ENCODE measurements at regions not wholly inside any gene's neighbourhood (a gene's known extent, or its start where the extent isn't known, plus 50 kb on each side); places are given as distances from the start of the nearest gene placed in this dataset.
A peak's percentile ranks its signal among the peaks of the same experiment; 100 is the strongest.

GRCh38 chr2:125227843-125228392 is 1202.8 kb downstream of the CNTNAP5 start:
- H3K27ac ChIP-seq (ENCODE audit: insufficient read depth, low read length), result no peak overlapping the region
- no peak overlapping the region for H2AFZ ChIP-seq (ENCODE audit: low read length)
- H3K9me3 ChIP-seq (ENCODE audit: control insufficient read depth, insufficient read depth, low read depth, low read length), result no peaks in the 10 kb centered on the region
- H3K27me3 ChIP-seq (ENCODE audit: control insufficient read depth, insufficient read depth, low read length), result no peaks in the 10 kb centered on the region
- no peaks in the 10 kb centered on the region for H3K4me1 ChIP-seq (ENCODE audit: control insufficient read depth, extremely low read depth, insufficient read depth, low read length)
- H4K20me1 ChIP-seq (ENCODE audit: control insufficient read depth, extremely low read depth, insufficient read depth, low read length), result no peaks in the 10 kb centered on the region
- H3K4me2 ChIP-seq (ENCODE audit: extremely low read depth, insufficient read depth, low read length), result no peak overlapping the region
- TF ChIP-seq CTCF (conservative IDR thresholded peaks at IDR 0.05 in 1 of 2, IDR thresholded peaks at IDR 0.05 in 1 of 2; ENCODE audit: low read depth in 1 of 2, low read length in 2 of 2) (peak in 1 of 2 donors; percentile 23), EZH2 (IDR thresholded peaks at IDR 0.05; ENCODE audit: low read length, missing control alignments) (no peak)
- H3K79me2 ChIP-seq (ENCODE audit: control insufficient read depth, insufficient read depth, low read length), result no peaks in the 10 kb centered on the region
- no peak for DNase-seq (ENCODE audit: low read depth in 2 of 2)
- no peaks in the 10 kb centered on the region for H3K36me3 ChIP-seq (ENCODE audit: control insufficient read depth, insufficient read depth, low read length)
- H3K9ac ChIP-seq (ENCODE audit: insufficient read depth, low read length), result no peak overlapping the region
- no peak overlapping the region for H3K4me3 ChIP-seq (replicated peaks in 1 of 4; ENCODE audit: control extremely low read depth in 1 of 4, insufficient read depth in 1 of 4, low read depth in 3 of 4, low read length in 4 of 4)

- no peaks in the 10 kb centered on the region for H3K79me2 ChIP-seq (ENCODE audit: control insufficient read depth, insufficient read depth, low read length)
- H3K36me3 ChIP-seq (ENCODE audit: control insufficient read depth, insufficient read depth, low read length), result no peaks in the 10 kb centered on the region
- no peaks in the 10 kb centered on the region for H3K4me1 ChIP-seq (ENCODE audit: control insufficient read depth, extremely low read depth, insufficient read depth, low read length)
- H2AFZ ChIP-seq (ENCODE audit: low read length), result no peak overlapping the region
- TF ChIP-seq CTCF (conservative IDR thresholded peaks at IDR 0.05 in 1 of 2, IDR thresholded peaks at IDR 0.05 in 1 of 2; ENCODE audit: low read depth in 1 of 2, low read length in 2 of 2) (no peak), EZH2 (IDR thresholded peaks at IDR 0.05; ENCODE audit: low read length, missing control alignments) (no peak)
- no peak overlapping the region for H3K9ac ChIP-seq (ENCODE audit: insufficient read depth, low read length)
- H3K4me2 ChIP-seq (ENCODE audit: extremely low read depth, insufficient read depth, low read length), result no peak overlapping the region
- no peaks in the 10 kb centered on the region for H3K27me3 ChIP-seq (ENCODE audit: control insufficient read depth, insufficient read depth, low read length)
- H3K27ac ChIP-seq (ENCODE audit: insufficient read depth, low read length), result no peak overlapping the region
- no peak for DNase-seq (ENCODE audit: low read depth in 2 of 2)
- H4K20me1 ChIP-seq (ENCODE audit: control insufficient read depth, extremely low read depth, insufficient read depth, low read length), result no peaks in the 10 kb centered on the region
- no peak overlapping the region for H3K4me3 ChIP-seq (replicated peaks in 1 of 4; ENCODE audit: control extremely low read depth in 1 of 4, insufficient read depth in 1 of 4, low read depth in 3 of 4, low read length in 4 of 4)
- no peaks in the 10 kb centered on the region for H3K9me3 ChIP-seq (ENCODE audit: control insufficient read depth, insufficient read depth, low read depth, low read length)
These were observed 1215.8 kb downstream of the CNTNAP5 start for GRCh38 chr2:125240870-125241269.

- H3K4me2 ChIP-seq (ENCODE audit: extremely low read depth, insufficient read depth, low read length), result no peak overlapping the region
- no peak overlapping the region for H3K9ac ChIP-seq (ENCODE audit: insufficient read depth, low read length)
- H3K79me2 ChIP-seq (ENCODE audit: control insufficient read depth, insufficient read depth, low read length), result no peaks in the 10 kb centered on the region
- H3K4me1 ChIP-seq (ENCODE audit: control insufficient read depth, extremely low read depth, insufficient read depth, low read length), result no peaks in the 10 kb centered on the region
- no peaks in the 10 kb centered on the region for H4K20me1 ChIP-seq (ENCODE audit: control insufficient read depth, extremely low read depth, insufficient read depth, low read length)
- H3K36me3 ChIP-seq (ENCODE audit: control insufficient read depth, insufficient read depth, low read length), result no peaks in the 10 kb centered on the region
- no peak overlapping the region for H3K4me3 ChIP-seq (replicated peaks in 1 of 4; ENCODE audit: control extremely low read depth in 1 of 4, insufficient read depth in 1 of 4, low read depth in 3 of 4, low read length in 4 of 4)
- no peak overlapping the region for H2AFZ ChIP-seq (ENCODE audit: low read length)
- TF ChIP-seq CTCF (conservative IDR thresholded peaks at IDR 0.05 in 1 of 2, IDR thresholded peaks at IDR 0.05 in 1 of 2; ENCODE audit: low read depth in 1 of 2, low read length in 2 of 2) (no peak), EZH2 (IDR thresholded peaks at IDR 0.05; ENCODE audit: low read length, missing control alignments) (no peak)
- DNase-seq (ENCODE audit: low read depth in 2 of 2), result no peak
- H3K27me3 ChIP-seq (ENCODE audit: control insufficient read depth, insufficient read depth, low read length), result no peaks in the 10 kb centered on the region
- H3K9me3 ChIP-seq (ENCODE audit: control insufficient read depth, insufficient read depth, low read depth, low read length), result no peaks in the 10 kb centered on the region
- no peak overlapping the region for H3K27ac ChIP-seq (ENCODE audit: insufficient read depth, low read length)
These were observed 1218.0 kb downstream of the CNTNAP5 start for GRCh38 chr2:125243074-125243473.

Data from fibroblast of lung (primary cell).